Endothelial cell of umbilical vein (primary cell): ENCODE measurements at regions not wholly inside any gene's neighbourhood (a gene's known extent, or its start where the extent isn't known, plus 50 kb on each side); places are given as distances from the start of the nearest gene placed in this dataset.

Experiments used
- BruUV-seq: library from RNA; stranded (reverse); fragments of 400-500 nt; replicated peaks from 2 replicates; lab custom pipeline; 2021; lab: Mats Ljungman, UMichigan
- CTCF ChIA-PET: fragments of 300-600, 350-600 bp; sonication (Branson Sonifier 250); formaldehyde crosslinking; loops from one replicate; lab custom pipeline; 2021; ENCODE audit warnings: antibody characterized with exemption, inconsistent platforms; lab: Charles Lee
- POLR2A ChIA-PET: fragments of 300-600, 350-600 bp; sonication (Branson Sonifier 250); formaldehyde crosslinking; loops from one replicate; lab custom pipeline; 2021; ENCODE audit warnings: antibody characterized with exemption, inconsistent platforms; lab: Charles Lee
- DNase-seq: peaks from one replicate; pipeline ENCODE4 v3.0.0-alpha.2; 2011; ENCODE audit warnings: low read depth, low spot score
- FAIRE-seq: peaks from 2 replicates; lab custom pipeline; 2011; peaks lifted over from hg19 to GRCh38; lab: Jason Lieb, UNC
- H2AFZ ChIP-seq: 2 replicates; pipeline ENCODE4 v1.6.0; 2012; ENCODE audit warnings: low read depth, low read length, control low read depth, inconsistent platforms
- H3K27ac ChIP-seq: 2 replicates; pipeline ENCODE4 v1.5.1; 2011; ENCODE audit warnings: low read depth, mild to moderate bottlenecking, control low read depth, low read length, moderate library complexity; ENCODE audit not compliant: insufficient read depth
- H3K27me3 ChIP-seq, 2 experiments: 2 replicates each; pipeline versions ENCODE4 v1.6.0 to v1.6.1; 2011; ENCODE audit warnings: low read length in 2 of 2, mixed read lengths in 1 of 2; ENCODE audit not compliant: control insufficient read depth in 2 of 2, insufficient read depth in 2 of 2
- H3K36me3 ChIP-seq, 2 experiments: 2 replicates in 1 of 2; 3 replicates in 1 of 2; pipeline ENCODE4 v1.5.1; 2011; ENCODE audit warnings: low read length in 2 of 2, mild to moderate bottlenecking in 1 of 2, moderate library complexity in 1 of 2; ENCODE audit not compliant: control insufficient read depth in 2 of 2, insufficient read depth in 2 of 2; ENCODE audit errors: extremely low read depth in 1 of 2
- H3K4me1 ChIP-seq: 3 replicates; pipeline ENCODE4 v1.5.1; 2011; ENCODE audit warnings: mild to moderate bottlenecking, low read length; ENCODE audit not compliant: control insufficient read depth, insufficient read depth; ENCODE audit errors: extremely low read depth
- H3K4me2 ChIP-seq: 2 replicates; pipeline ENCODE4 v1.6.1; 2011; ENCODE audit warnings: low read length, control low read depth, mixed read lengths; ENCODE audit not compliant: insufficient read depth
- H3K4me3 ChIP-seq, 3 experiments: fragments of 200-600 bp in 1 of 3; sonication (generic), shearing (Covaris generic) in 1 of 3; replicated peaks in 1 of 3; 2 replicates each; pipeline ENCODE4 v1.5.1; 2011 to 2016; ENCODE audit warnings: control low read depth in 3 of 3, low read length in 3 of 3, mild to moderate bottlenecking in 2 of 3, inconsistent platforms in 1 of 3, low read depth in 1 of 3, moderate library complexity in 1 of 3; ENCODE audit not compliant: insufficient read depth in 1 of 3
- H3K79me2 ChIP-seq: 2 replicates; pipeline ENCODE4 v1.6.0; 2012; ENCODE audit warnings: low read length, inconsistent platforms; ENCODE audit not compliant: control insufficient read depth, insufficient read depth
- H3K9ac ChIP-seq: replicated peaks from 2 replicates; pipeline ENCODE3; 2011; ENCODE audit warnings: low read length, control low read depth; ENCODE audit not compliant: insufficient read depth; ENCODE audit errors: extremely low read depth
- H3K9me1 ChIP-seq: replicated peaks from 3 replicates; pipeline ENCODE4 v1.6.0; 2011; ENCODE audit warnings: mild to moderate bottlenecking, low read length; ENCODE audit not compliant: control insufficient read depth, insufficient read depth; ENCODE audit errors: extremely low read depth
- H3K9me3 ChIP-seq: replicated peaks from 2 replicates; pipeline ENCODE4 v1.5.1; 2012; ENCODE audit warnings: low read length, inconsistent platforms; ENCODE audit not compliant: control insufficient read depth, insufficient read depth
- H4K20me1 ChIP-seq: replicated peaks from 2 replicates; pipeline ENCODE3; 2011; ENCODE audit warnings: mild to moderate bottlenecking, low read length; ENCODE audit not compliant: control insufficient read depth, insufficient read depth; ENCODE audit errors: extremely low read depth
- CTCF ChIP-seq, 2 donors: IDR thresholded peaks; 1 replicate in 1 of 2; 2 replicates in 1 of 2; pipeline ENCODE4 v1.5.1; 2011; ENCODE audit warnings: low read length in 2 of 2, mild to moderate bottlenecking in 2 of 2, moderate library complexity in 2 of 2, control low read depth in 1 of 2, inconsistent platforms in 1 of 2, low read depth in 1 of 2; ENCODE audit not compliant: insufficient read depth in 1 of 2; ENCODE audit errors: extremely low read depth in 1 of 2
- EZH2 ChIP-seq: IDR thresholded peaks from 2 replicates; pipeline ENCODE4 v1.6.1; 2012; ENCODE audit warnings: borderline replicate concordance, low read depth, mild to moderate bottlenecking, moderate library complexity, low read length, inconsistent platforms; ENCODE audit not compliant: severe bottlenecking
- FOS ChIP-seq: IDR thresholded peaks from 2 replicates; pipeline ENCODE4 v1.6.1; 2011; ENCODE audit warnings: mild to moderate bottlenecking, low read length, moderate library complexity, borderline replicate concordance; ENCODE audit not compliant: insufficient read depth
- GATA2 ChIP-seq: IDR thresholded peaks from 2 replicates; pipeline ENCODE4 v1.7.0; 2011; ENCODE audit warnings: low read depth, mild to moderate bottlenecking, moderate library complexity, mixed read lengths, low read length; ENCODE audit not compliant: insufficient read length, insufficient read depth
- JUN ChIP-seq: IDR thresholded peaks from 2 replicates; pipeline ENCODE4 v1.6.1; 2011; ENCODE audit warnings: borderline replicate concordance, low read depth; ENCODE audit not compliant: insufficient read length, insufficient read depth
- MAX ChIP-seq: IDR thresholded peaks from 2 replicates; pipeline ENCODE4 v1.6.1; 2011; ENCODE audit not compliant: insufficient read depth, insufficient read length
- MYC ChIP-seq: IDR thresholded peaks from one replicate; pipeline ENCODE4 v1.6.1; 2011; ENCODE audit warnings: mild to moderate bottlenecking, low read depth, low read length
- POLR2A ChIP-seq: IDR thresholded peaks from 2 replicates; pipeline ENCODE4 v1.6.1; 2012; ENCODE audit warnings: low read depth, mild to moderate bottlenecking, control low read depth, low read length
- POLR2AphosphoS5 ChIP-seq: IDR thresholded peaks from 2 replicates; pipeline ENCODE4 v1.6.1; 2012; ENCODE audit warnings: low read depth, mild to moderate bottlenecking, control low read depth, low read length, moderate library complexity; ENCODE audit not compliant: insufficient read depth
- dilution Hi-C: fragments of 300-500 bp; cut with MboI; formaldehyde crosslinking; loops from one replicate; pipeline ENCODE4 v1.15.0; 2019; ENCODE audit warnings: low sequenced_read_pairs; ENCODE audit not compliant: extremely low pct_ligation_motif_present
- intact Hi-C: fragments of 100-400 bp; cut with micrococcal nuclease; formaldehyde crosslinking; loops from one replicate; pipeline ENCODE4 v1.10.0; 2022

- TF ChIP-seq JUN (no peak), POLR2AphosphoS5 (no peak), EZH2 (no peak), MAX (no peak), CTCF (IDR thresholded peaks at IDR 0.05; ENCODE audit: extremely low read depth in 1 of 2, insufficient read depth in 1 of 2, low read depth in 1 of 2, low read length in 2 of 2) (no peak), GATA2 (no peak), FOS (no peak), MYC (no peak), POLR2A (no peak)
- intact Hi-C loops (no loop called here), dilution Hi-C loops (no loop called here)
- Histone ChIP-seq H2AFZ (no peak overlapping the region), H3K27me3 (no peaks in the 10 kb centered on the region), H4K20me1 (no peaks in the 10 kb centered on the region), H3K4me1 (no peaks in the 10 kb centered on the region), H3K27ac (no peak overlapping the region), H3K4me2 (no peak overlapping the region), H3K9me3 (peaks cover 8% of the 10 kb centered on the region), H3K9me1 (no peaks in the 10 kb centered on the region), H3K4me3 (no peak overlapping the region), H3K9ac (no peak overlapping the region), H3K36me3 (no peaks in the 10 kb centered on the region), H3K79me2 (no peaks in the 10 kb centered on the region)
- CTCF ChIA-PET: no interaction called here
- no peak for DNase-seq
- FAIRE-seq: no peak
- BruUV-seq: no TSS peak
- POLR2A ChIA-PET: no interaction called here
These were observed 810.0 kb downstream of the TBC1D22A start for GRCh38 chr22:47572443-47572842.
